Vagina (tissue), 2 donors: ENCODE measurements at regions not wholly inside any gene's neighbourhood (a gene's known extent, or its start where the extent isn't known, plus 50 kb on each side); places are given as distances from the start of the nearest gene placed in this dataset.

Experiments used
- DNase-seq, 2 donors: peaks; one replicate each; pipeline ENCODE4 v3.0.0-alpha.2; 2017; ENCODE audit errors: extremely low spot score in 2 of 2
- H3K27ac ChIP-seq: fragments of 200-600 bp; sonication (generic); one replicate; pipeline ENCODE4 v1.5.1; 2019
- H3K27me3 ChIP-seq: fragments of 200-600 bp; sonication (generic); one replicate; pipeline ENCODE4 v1.5.1; 2019
- H3K36me3 ChIP-seq, 2 donors: fragments of 200-600 bp; sonication (generic); one replicate each; pipeline ENCODE4 v1.5.1; 2017 to 2019
- H3K4me1 ChIP-seq: fragments of 200-600 bp; sonication (generic); one replicate; pipeline ENCODE4 v1.5.1; 2019
- H3K4me3 ChIP-seq, 2 donors: fragments of 200-600 bp; sonication (generic); 1 replicate in 1 of 2; 2 replicates in 1 of 2; pipeline ENCODE4 v1.5.1; 2016 to 2019
- H3K9me3 ChIP-seq: fragments of 200-600 bp; sonication (generic); one replicate; pipeline ENCODE4 v1.5.1; 2019
- POLR2A ChIP-seq, 2 donors: fragments of 450-650 bp; IDR thresholded peaks; one replicate each; pipeline ENCODE4 v1.6.1; 2017; ENCODE audit warnings: antibody characterized with exemption in 2 of 2, mild to moderate bottlenecking in 2 of 2, moderate library complexity in 2 of 2
- POLR2AphosphoS5 ChIP-seq, 2 donors: sonication (generic); formaldehyde crosslinking; IDR thresholded peaks; one replicate each; pipeline ENCODE4 v1.9.0; 2017; ENCODE audit warnings: antibody characterized with exemption in 2 of 2, mild to moderate bottlenecking in 2 of 2, low read depth in 1 of 2; ENCODE audit not compliant: insufficient read depth in 1 of 2
- intact Hi-C: fragments of 100-400 bp; cut with DNase I; formaldehyde crosslinking; loops from one replicate; pipeline ENCODE4 v1.15.1; 2023
- TF ChIP-seq, protein P1 (sequence below), 3 experiments: fragments of 450-650 bp in 2 of 3; fragments of 200-600 bp in 1 of 3; sonication (generic) in 1 of 3; IDR thresholded peaks; one replicate each; pipeline ENCODE4 v1.5.1; 2017 to 2019; ENCODE audit warnings: antibody characterized with exemption in 3 of 3, mild to moderate bottlenecking in 2 of 3, moderate library complexity in 2 of 3

DNA sequence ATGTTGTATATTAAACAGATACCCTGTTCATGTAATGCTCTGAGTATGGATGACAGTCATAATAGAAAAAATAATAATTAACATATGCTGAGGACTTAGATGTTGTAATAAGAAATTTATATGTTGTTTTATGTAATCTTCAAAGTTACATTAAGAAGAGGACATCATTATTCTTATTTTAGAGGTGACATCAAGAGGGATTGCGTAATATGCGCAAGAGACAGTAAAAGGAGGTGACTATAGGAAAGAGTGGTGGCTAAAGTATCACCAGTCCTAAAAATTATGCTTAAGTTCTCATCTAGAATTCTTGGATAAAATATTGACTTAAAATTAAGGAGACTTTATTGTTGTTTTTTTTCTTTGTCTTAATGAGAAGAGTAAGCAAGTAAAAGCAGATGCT is 323.9 kb downstream of the KCNC2 start:
- Histone ChIP-seq H3K4me3 (no peak overlapping the region), H3K27me3 (no peaks in the 10 kb centered on the region), H3K36me3 (no peaks in the 10 kb centered on the region), H3K9me3 (no peaks in the 10 kb centered on the region), H3K27ac (no peak overlapping the region), H3K4me1 (no peaks in the 10 kb centered on the region)
- intact Hi-C loops: no loop called here
- TF ChIP-seq POLR2AphosphoS5 (IDR thresholded peaks at IDR 0.05; ENCODE audit: insufficient read depth in 1 of 2, low read depth in 1 of 2): no peak
- TF ChIP-seq POLR2A (IDR thresholded peaks at IDR 0.05): no peak
- TF ChIP-seq, protein P1, sequence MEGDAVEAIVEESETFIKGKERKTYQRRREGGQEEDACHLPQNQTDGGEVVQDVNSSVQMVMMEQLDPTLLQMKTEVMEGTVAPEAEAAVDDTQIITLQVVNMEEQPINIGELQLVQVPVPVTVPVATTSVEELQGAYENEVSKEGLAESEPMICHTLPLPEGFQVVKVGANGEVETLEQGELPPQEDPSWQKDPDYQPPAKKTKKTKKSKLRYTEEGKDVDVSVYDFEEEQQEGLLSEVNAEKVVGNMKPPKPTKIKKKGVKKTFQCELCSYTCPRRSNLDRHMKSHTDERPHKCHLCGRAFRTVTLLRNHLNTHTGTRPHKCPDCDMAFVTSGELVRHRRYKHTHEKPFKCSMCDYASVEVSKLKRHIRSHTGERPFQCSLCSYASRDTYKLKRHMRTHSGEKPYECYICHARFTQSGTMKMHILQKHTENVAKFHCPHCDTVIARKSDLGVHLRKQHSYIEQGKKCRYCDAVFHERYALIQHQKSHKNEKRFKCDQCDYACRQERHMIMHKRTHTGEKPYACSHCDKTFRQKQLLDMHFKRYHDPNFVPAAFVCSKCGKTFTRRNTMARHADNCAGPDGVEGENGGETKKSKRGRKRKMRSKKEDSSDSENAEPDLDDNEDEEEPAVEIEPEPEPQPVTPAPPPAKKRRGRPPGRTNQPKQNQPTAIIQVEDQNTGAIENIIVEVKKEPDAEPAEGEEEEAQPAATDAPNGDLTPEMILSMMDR (IDR thresholded peaks at IDR 0.05): no peak
- no peak for DNase-seq

DNA sequence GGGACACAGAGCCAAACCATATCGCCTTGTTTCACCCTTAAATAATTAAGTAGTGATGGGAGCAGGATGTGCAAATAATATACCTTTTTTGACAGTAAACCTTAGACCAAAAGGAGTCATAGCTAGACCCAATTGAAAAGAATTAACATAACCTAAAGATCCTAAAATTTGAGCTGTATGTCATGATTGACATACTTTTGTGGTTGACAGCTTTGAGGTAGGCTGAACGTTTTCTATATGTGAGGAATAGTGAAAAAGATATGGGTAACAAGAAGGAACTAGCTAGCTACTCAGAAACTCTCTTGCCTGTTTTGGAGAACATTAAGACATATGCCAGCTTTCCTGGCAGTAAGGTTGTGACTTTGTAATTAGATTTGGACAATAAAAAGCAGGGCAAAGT is 320.6 kb downstream of the KCNC2 start:
- no peak overlapping the region for H3K4me3 ChIP-seq
- H3K27ac ChIP-seq: no peak overlapping the region
- H3K27me3 ChIP-seq: no peaks in the 10 kb centered on the region
- H3K36me3 ChIP-seq: no peaks in the 10 kb centered on the region
- TF ChIP-seq POLR2AphosphoS5 (IDR thresholded peaks at IDR 0.05; ENCODE audit: insufficient read depth in 1 of 2, low read depth in 1 of 2): no peak
- TF ChIP-seq, protein P1 (IDR thresholded peaks at IDR 0.05): no peak
- no peak for TF ChIP-seq POLR2A (IDR thresholded peaks at IDR 0.05)
- no peak for DNase-seq
- no peaks in the 10 kb centered on the region for H3K9me3 ChIP-seq
- intact Hi-C loops: no loop called here
- H3K4me1 ChIP-seq: no peaks in the 10 kb centered on the region

DNA sequence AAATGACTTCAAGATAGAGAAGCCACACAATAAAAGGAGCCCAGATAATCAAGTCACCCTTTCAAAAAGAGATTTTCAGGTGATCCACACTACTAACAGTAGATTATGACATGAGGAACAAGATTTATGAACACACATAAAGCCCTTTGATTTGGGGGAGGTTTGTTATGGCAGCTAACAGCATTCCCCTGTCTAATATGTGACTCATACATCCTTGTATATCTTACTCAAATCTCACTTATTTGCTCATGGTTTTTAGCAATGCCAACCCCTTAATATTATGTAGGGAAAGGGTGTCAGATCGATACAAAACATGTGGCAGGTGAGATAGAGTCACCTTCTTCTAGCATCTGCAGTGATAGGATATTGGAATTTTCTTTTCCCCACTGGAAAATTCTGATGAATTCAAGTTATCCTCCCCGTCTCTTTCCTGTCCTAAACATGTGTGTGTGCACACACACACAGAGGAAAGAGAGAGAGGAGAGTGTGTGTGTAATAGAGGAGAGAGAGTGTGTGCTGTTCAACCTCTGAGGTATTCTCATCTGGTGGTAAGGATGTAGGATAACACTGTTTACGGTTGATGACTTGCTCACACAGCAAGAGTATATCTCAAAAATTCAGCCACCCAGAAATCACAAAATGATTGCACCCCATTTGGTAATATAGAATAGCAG is 319.9 kb downstream of the KCNC2 start:
- Histone ChIP-seq H3K36me3 (no peaks in the 10 kb centered on the region), H3K27ac (no peak overlapping the region), H3K4me1 (no peaks in the 10 kb centered on the region), H3K27me3 (no peaks in the 10 kb centered on the region), H3K4me3 (no peak overlapping the region), H3K9me3 (no peaks in the 10 kb centered on the region)
- TF ChIP-seq POLR2AphosphoS5 (IDR thresholded peaks at IDR 0.05; ENCODE audit: insufficient read depth in 1 of 2, low read depth in 1 of 2) (no peak), POLR2A (IDR thresholded peaks at IDR 0.05) (no peak)
- no peak for DNase-seq
- intact Hi-C loops: no loop called here

DNA sequence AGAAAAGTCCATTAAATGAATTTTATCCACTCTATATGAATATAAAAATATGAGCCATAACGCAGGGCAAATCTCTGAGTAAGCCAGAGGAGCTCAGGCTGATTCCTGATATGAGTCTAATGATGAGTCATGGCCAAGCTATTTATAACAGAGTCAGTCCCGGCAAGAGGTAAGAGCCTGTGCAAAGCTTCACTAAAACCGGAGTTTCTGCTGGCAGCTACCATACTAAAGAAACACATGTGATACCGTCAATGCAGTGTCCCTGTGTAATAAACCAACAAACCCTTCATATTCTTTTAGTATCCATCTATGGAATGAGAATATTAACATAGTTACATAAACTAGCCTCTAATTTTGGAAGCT is 319.4 kb downstream of the KCNC2 start:
- no peak overlapping the region for H3K4me3 ChIP-seq
- no peak overlapping the region for H3K27ac ChIP-seq
- no peak for DNase-seq

DNA sequence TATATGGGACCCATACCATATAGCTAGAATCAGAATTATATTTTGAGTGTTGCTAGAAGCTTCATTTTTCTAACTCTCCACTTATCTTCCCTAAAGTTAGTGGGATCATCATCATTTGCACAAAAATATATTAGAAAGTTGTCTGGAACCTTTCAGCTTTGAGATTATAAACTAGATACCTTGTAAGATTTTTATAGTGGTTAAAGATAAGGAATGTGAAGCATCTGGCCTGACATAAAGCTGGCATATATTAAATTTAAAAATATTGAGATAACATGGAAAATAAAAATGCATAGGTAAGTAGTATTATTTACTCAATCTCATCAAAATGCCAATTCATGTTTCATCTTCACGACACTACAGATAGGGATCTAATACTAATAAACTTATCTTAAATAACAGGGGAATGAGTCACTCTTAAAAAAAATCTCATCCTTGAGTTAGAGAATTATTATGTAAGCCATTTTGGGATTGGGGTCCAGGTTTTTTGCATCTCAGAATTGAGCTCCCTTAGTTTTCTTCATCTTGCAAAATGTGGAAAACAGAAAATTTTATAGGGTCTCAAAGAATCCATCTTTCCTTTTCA is 318.5 kb downstream of the KCNC2 start:
- no peaks in the 10 kb centered on the region for H3K4me1 ChIP-seq
- no peaks in the 10 kb centered on the region for H3K36me3 ChIP-seq
- H3K27me3 ChIP-seq: no peaks in the 10 kb centered on the region
- TF ChIP-seq POLR2A (IDR thresholded peaks at IDR 0.05) (no peak), POLR2AphosphoS5 (IDR thresholded peaks at IDR 0.05; ENCODE audit: insufficient read depth in 1 of 2, low read depth in 1 of 2) (no peak)
- TF ChIP-seq, protein P1 (IDR thresholded peaks at IDR 0.05): no peak
- H3K27ac ChIP-seq: no peak overlapping the region
- no peak overlapping the region for H3K4me3 ChIP-seq
- intact Hi-C loops: no loop called here
- DNase-seq: no peak
- H3K9me3 ChIP-seq: no peaks in the 10 kb centered on the region

More for the DNA sequence above, 319.4 kb downstream of the KCNC2 start:
- Histone ChIP-seq H3K36me3 (no peaks in the 10 kb centered on the region), H3K9me3 (no peaks in the 10 kb centered on the region), H3K27me3 (no peaks in the 10 kb centered on the region), H3K4me1 (no peaks in the 10 kb centered on the region)
- no peak for TF ChIP-seq POLR2AphosphoS5 (IDR thresholded peaks at IDR 0.05; ENCODE audit: insufficient read depth in 1 of 2, low read depth in 1 of 2)
- no peak for TF ChIP-seq POLR2A (IDR thresholded peaks at IDR 0.05)
- TF ChIP-seq, protein P1 (IDR thresholded peaks at IDR 0.05): no peak
- intact Hi-C loops: no loop called here
